ENCODE measurements at regions not wholly inside any gene's neighbourhood (a gene's known extent, or its start where the extent isn't known, plus 50 kb on each side); places are given as distances from the start of the nearest gene placed in this dataset.

- TF ChIP-seq CTCF (IDR thresholded peaks at IDR 0.05), result no peak
- H3K27ac ChIP-seq, result no peak overlapping the region
- no peak for DNase-seq (ENCODE audit: low spot score)
- H3K4me3 ChIP-seq, result no peak overlapping the region
These were observed 215.6 kb upstream of the CHRM2 start for GRCh38 chr7:136652635-136653370.

- TF ChIP-seq CTCF (IDR thresholded peaks at IDR 0.05), result no peak
- DNase-seq (ENCODE audit: low spot score), result no peak
- H3K27ac ChIP-seq, result no peak overlapping the region
- no peak overlapping the region for H3K4me3 ChIP-seq
These were observed 227.5 kb upstream of the CHRM2 start for GRCh38 chr7:136640977-136641376.

- Histone ChIP-seq H3K27ac (no peak overlapping the region), H3K4me3 (no peak overlapping the region)
- no peak for DNase-seq (ENCODE audit: low spot score)
- TF ChIP-seq CTCF (IDR thresholded peaks at IDR 0.05), result no peak
These were observed 230.6 kb upstream of the CHRM2 start for GRCh38 chr7:136637813-136638212.

- Histone ChIP-seq H3K27ac (no peak overlapping the region), H3K4me3 (no peak overlapping the region)
- no peak for TF ChIP-seq CTCF (IDR thresholded peaks at IDR 0.05)
- no peak for DNase-seq (ENCODE audit: low spot score)
These were observed 232.7 kb upstream of the CHRM2 start for GRCh38 chr7:136635751-136636150.

GRCh38 chr7:136618818-136619217 lies 249.6 kb upstream of the CHRM2 start:
- TF ChIP-seq CTCF (IDR thresholded peaks at IDR 0.05), result no peak
- no peak overlapping the region for H3K27ac ChIP-seq
- no peak overlapping the region for H3K4me3 ChIP-seq
- DNase-seq (ENCODE audit: low spot score), result no peak

GRCh38 chr7:136617176-136617575 lies 251.3 kb upstream of the CHRM2 start:
- TF ChIP-seq CTCF (IDR thresholded peaks at IDR 0.05), result no peak
- Histone ChIP-seq H3K27ac (no peak overlapping the region), H3K4me3 (no peak overlapping the region)
- DNase-seq (ENCODE audit: low spot score), result no peak

- no peak for TF ChIP-seq CTCF (IDR thresholded peaks at IDR 0.05)
- DNase-seq (ENCODE audit: low spot score), result no peak
- Histone ChIP-seq H3K4me3 (no peak overlapping the region), H3K27ac (no peak overlapping the region)
These were observed 262.7 kb upstream of the CHRM2 start for GRCh38 chr7:136605532-136606329.
